Liver (tissue), 8 donors: ENCODE measurements at regions not wholly inside any gene's neighbourhood (a gene's known extent, or its start where the extent isn't known, plus 50 kb on each side); places are given as distances from the start of the nearest gene placed in this dataset.

Source experiments
- DNase-seq: peaks from one replicate; pipeline ENCODE4 v3.0.0-alpha.2; 2017; ENCODE audit warnings: low spot score
- H3K27ac ChIP-seq, 2 donors: one replicate each; pipeline ENCODE4 v1.7.0; 2013; ENCODE audit warnings: inconsistent platforms in 2 of 2, low read length in 2 of 2, control low read depth in 1 of 2, low read depth in 1 of 2, mild to moderate bottlenecking in 1 of 2
- H3K27me3 ChIP-seq, 4 donors: one replicate each; pipeline versions ENCODE4 v1.6.1 to v1.7.0; 2013; ENCODE audit warnings: low read length in 3 of 4, inconsistent platforms in 1 of 4, mild to moderate bottlenecking in 1 of 4, moderate library complexity in 1 of 4; ENCODE audit not compliant: control insufficient read depth in 4 of 4, insufficient read depth in 4 of 4
- H3K36me3 ChIP-seq, 4 donors: one replicate each; pipeline versions ENCODE4 v1.6.1 to v1.7.0; 2013; ENCODE audit warnings: low read length in 3 of 4, mild to moderate bottlenecking in 3 of 4, low read depth in 1 of 4, moderate library complexity in 1 of 4; ENCODE audit not compliant: control insufficient read depth in 4 of 4, insufficient read depth in 3 of 4
- H3K4me1 ChIP-seq, 4 donors: one replicate each; pipeline versions ENCODE4 v1.6.1 to v1.7.0; 2013; ENCODE audit warnings: low read length in 3 of 4, mild to moderate bottlenecking in 3 of 4, moderate library complexity in 1 of 4; ENCODE audit not compliant: control insufficient read depth in 4 of 4, insufficient read depth in 4 of 4
- H3K4me3 ChIP-seq, 3 donors: one replicate each; pipeline versions ENCODE4 v1.6.1 to v1.7.0; 2013; ENCODE audit warnings: low read length in 3 of 3, control low read depth in 1 of 3, low read depth in 1 of 3, mild to moderate bottlenecking in 1 of 3
- H3K9ac ChIP-seq, 2 donors: one replicate each; pipeline ENCODE4 v1.7.0; 2013; ENCODE audit warnings: low read length in 2 of 2, mild to moderate bottlenecking in 2 of 2, moderate library complexity in 2 of 2, control low read depth in 1 of 2, low read depth in 1 of 2
- H3K9me3 ChIP-seq, 4 donors: one replicate each; pipeline versions ENCODE4 v1.6.1 to v1.7.0; 2013; ENCODE audit warnings: low read length in 3 of 4; ENCODE audit not compliant: control insufficient read depth in 4 of 4
- EGR1 ChIP-seq, 2 donors: IDR thresholded peaks; 2 replicates each; pipeline ENCODE4 v1.6.1; 2016 to 2018; ENCODE audit warnings: antibody characterized with exemption in 2 of 2, low read depth in 2 of 2
- FOXA1 ChIP-seq: IDR thresholded peaks from 2 replicates; pipeline ENCODE4 v1.6.1; 2016; ENCODE audit warnings: antibody characterized with exemption
- GABPA ChIP-seq, 2 donors: IDR thresholded peaks in 1 of 2; conservative IDR thresholded peaks in 1 of 2; 2 replicates each; pipeline ENCODE4 v1.6.1; 2016; ENCODE audit warnings: antibody characterized with exemption in 2 of 2, mild to moderate bottlenecking in 1 of 2, moderate library complexity in 1 of 2
- HNF4A ChIP-seq, 2 donors: conservative IDR thresholded peaks; 2 replicates each; pipeline ENCODE4 v1.6.1; 2016; ENCODE audit warnings: antibody characterized with exemption in 2 of 2, mild to moderate bottlenecking in 2 of 2
- HNF4G ChIP-seq: IDR thresholded peaks from 2 replicates; pipeline ENCODE4 v1.6.1; 2016; ENCODE audit warnings: antibody characterized with exemption
- JUND ChIP-seq, 2 donors: IDR thresholded peaks; 2 replicates each; pipeline ENCODE4 v1.6.1; 2016; ENCODE audit warnings: antibody characterized with exemption in 2 of 2
- NR2F2 ChIP-seq: IDR thresholded peaks from 2 replicates; pipeline ENCODE4 v1.6.1; 2016; ENCODE audit warnings: antibody characterized with exemption
- RAD21 ChIP-seq, 2 donors: IDR thresholded peaks; 2 replicates each; pipeline ENCODE4 v1.6.1; 2016; ENCODE audit warnings: antibody characterized with exemption in 2 of 2, mild to moderate bottlenecking in 2 of 2
- SP1 ChIP-seq: IDR thresholded peaks from 2 replicates; pipeline ENCODE4 v1.6.1; 2018; ENCODE audit warnings: antibody characterized with exemption, mild to moderate bottlenecking
- TAF1 ChIP-seq: conservative IDR thresholded peaks from 2 replicates; pipeline ENCODE4 v1.6.1; 2016; ENCODE audit warnings: antibody characterized with exemption, mild to moderate bottlenecking
- YY1 ChIP-seq: IDR thresholded peaks from 2 replicates; pipeline ENCODE4 v1.6.1; 2016; ENCODE audit warnings: antibody characterized with exemption, mild to moderate bottlenecking
- WGBS: extraction: QIAGEN DNeasy Blood & Tissue Kit; methylation state at CpG from one replicate; pipeline ENCODE4 v1.1.7; 2013; 5-methylcytosine and 5-hydroxymethylcytosine counted together
- TF ChIP-seq, protein P1 (sequence below): IDR thresholded peaks from 2 replicates; pipeline ENCODE4 v1.6.1; 2016; ENCODE audit warnings: antibody characterized with exemption
- TF ChIP-seq, protein P2 (sequence below): fragments of 150-350 bp; IDR thresholded peaks from 2 replicates; pipeline ENCODE4 v1.5.1; 2017; ENCODE audit warnings: improper control_type of control experiment, low read depth, low read length; ENCODE audit not compliant: missing input control
- TF ChIP-seq, protein P3 (sequence below): IDR thresholded peaks from 2 replicates; pipeline ENCODE4 v1.6.1; 2016; ENCODE audit warnings: antibody characterized with exemption, mild to moderate bottlenecking
- TF ChIP-seq, protein P4 (sequence below): IDR thresholded peaks from 2 replicates; pipeline ENCODE4 v1.6.1; 2016; ENCODE audit warnings: antibody characterized with exemption
- TF ChIP-seq, protein P5 (sequence below): IDR thresholded peaks from 2 replicates; pipeline ENCODE4 v1.6.1; 2016; ENCODE audit warnings: antibody characterized with exemption
- donor health status: healthy.
- donor health status: healthy.
- donor health status: healthy.
- donor health status: healthy.
- donor health status: healthy.

DNA sequence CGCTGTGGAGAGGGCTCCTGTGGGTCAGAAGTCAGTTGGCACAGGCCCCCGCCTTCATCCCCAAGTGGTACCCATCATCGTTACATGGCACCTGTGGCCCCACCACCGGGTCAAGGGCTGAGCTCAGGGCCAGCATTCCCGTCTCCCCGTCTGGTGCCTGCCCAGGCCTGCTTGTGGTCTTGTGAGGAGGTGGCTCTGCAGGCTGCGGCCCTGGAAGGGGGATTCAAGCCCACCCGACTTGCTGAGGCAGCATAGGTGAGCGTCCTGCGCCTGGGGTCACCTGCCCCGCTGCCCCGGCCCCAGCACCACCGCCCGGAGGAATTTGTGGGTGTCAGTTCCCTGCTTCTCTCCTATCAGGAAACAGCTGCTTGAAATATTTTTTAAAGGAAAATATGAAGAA, 53.0 kb upstream of the EN2 start (continued):
- TF ChIP-seq, protein P1, sequence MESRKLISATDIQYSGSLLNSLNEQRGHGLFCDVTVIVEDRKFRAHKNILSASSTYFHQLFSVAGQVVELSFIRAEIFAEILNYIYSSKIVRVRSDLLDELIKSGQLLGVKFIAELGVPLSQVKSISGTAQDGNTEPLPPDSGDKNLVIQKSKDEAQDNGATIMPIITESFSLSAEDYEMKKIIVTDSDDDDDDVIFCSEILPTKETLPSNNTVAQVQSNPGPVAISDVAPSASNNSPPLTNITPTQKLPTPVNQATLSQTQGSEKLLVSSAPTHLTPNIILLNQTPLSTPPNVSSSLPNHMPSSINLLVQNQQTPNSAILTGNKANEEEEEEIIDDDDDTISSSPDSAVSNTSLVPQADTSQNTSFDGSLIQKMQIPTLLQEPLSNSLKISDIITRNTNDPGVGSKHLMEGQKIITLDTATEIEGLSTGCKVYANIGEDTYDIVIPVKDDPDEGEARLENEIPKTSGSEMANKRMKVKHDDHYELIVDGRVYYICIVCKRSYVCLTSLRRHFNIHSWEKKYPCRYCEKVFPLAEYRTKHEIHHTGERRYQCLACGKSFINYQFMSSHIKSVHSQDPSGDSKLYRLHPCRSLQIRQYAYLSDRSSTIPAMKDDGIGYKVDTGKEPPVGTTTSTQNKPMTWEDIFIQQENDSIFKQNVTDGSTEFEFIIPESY = no peak
- TF ChIP-seq RAD21 (IDR thresholded peaks at IDR 0.05) (no peak), TAF1 (no peak)
- TF ChIP-seq, protein P2, sequence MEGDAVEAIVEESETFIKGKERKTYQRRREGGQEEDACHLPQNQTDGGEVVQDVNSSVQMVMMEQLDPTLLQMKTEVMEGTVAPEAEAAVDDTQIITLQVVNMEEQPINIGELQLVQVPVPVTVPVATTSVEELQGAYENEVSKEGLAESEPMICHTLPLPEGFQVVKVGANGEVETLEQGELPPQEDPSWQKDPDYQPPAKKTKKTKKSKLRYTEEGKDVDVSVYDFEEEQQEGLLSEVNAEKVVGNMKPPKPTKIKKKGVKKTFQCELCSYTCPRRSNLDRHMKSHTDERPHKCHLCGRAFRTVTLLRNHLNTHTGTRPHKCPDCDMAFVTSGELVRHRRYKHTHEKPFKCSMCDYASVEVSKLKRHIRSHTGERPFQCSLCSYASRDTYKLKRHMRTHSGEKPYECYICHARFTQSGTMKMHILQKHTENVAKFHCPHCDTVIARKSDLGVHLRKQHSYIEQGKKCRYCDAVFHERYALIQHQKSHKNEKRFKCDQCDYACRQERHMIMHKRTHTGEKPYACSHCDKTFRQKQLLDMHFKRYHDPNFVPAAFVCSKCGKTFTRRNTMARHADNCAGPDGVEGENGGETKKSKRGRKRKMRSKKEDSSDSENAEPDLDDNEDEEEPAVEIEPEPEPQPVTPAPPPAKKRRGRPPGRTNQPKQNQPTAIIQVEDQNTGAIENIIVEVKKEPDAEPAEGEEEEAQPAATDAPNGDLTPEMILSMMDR = no peak

DNA sequence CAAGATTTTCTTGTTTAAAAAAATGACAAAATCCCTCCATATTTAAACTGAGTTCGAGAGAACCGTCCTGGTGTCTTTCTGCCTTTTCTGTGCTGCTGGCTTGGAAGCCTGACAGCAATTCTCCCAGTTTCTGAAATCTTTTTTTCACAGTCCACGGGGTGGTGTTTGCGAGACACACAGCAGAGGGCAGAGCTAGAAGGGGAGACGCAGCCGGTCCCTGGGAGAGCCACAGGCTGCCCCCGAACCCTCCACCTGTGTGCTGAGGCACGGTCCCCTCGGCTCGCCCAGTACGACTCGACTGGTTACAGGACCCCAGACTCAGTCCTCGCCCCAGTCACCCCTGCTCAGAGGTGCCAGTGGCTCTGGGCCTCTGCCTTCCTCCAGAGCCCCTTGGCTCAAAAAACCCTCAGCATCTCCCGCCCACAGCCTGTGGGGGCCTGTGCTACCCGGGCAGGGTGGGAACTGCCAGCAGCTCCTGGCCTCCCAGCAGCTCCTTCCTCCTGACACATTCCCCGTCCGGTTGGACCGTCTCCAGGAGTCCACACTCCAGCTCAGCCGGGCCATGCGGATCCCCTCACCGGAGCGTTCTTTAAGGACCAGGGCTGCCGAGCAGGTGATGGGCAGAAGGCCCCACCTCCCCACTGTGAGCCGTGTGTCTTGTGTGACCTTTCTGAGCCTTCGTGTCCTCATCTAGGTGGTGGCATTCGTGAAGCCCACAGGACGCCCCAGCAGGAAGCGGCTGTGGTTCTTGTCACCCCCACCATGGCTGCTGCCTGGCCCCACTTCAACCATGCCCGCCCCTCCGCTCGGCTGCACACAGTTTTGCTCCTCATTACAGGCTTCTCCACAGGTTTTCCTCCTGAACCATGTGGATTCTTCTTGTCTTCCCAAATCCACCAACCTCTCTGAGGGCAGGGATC, 52.3 kb upstream of the EN2 start:
- Histone ChIP-seq H3K27ac (no peak overlapping the region), H3K36me3 (no peaks in the 10 kb centered on the region), H3K9me3 (peaks cover 0 to 2% (median 0%) of the 10 kb centered on the region in 4 donors), H3K4me3 (no peak overlapping the region), H3K27me3 (peaks cover 0 to 2% (median 2%) of the 10 kb centered on the region in 4 donors), H3K9ac (no peak overlapping the region), H3K4me1 (peaks cover 0 to 7% (median 0%) of the 10 kb centered on the region in 4 donors)
- TF ChIP-seq RAD21 (IDR thresholded peaks at IDR 0.05) (peak in 1 of 2 donors; percentile 30), YY1 (no peak)
- 35% methylated on average over 31 of the region's 31 CpGs for WGBS
- no peak for DNase-seq

DNA sequence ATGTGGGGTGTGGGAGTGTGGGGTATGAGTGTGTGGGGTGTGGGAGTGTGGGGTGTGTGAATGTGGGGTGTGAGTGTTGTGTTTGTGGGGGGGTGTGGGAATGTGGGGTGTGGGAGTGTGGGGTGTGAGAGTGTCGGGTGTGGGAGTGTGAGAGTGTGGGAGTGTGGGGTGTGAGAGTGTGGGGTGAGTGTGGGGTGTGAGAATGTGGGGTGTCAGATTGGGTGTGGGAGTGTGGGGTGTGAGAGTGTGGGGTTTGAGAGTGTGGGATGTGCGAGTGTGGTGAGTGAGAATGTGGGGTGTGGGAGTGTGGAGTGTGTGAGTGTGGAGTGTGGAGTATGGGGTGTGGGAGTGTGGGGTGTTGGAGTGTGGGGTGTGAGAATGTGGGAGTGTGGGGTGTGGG, 50.1 kb upstream of the EN2 start:
- DNase-seq = no peak
- Histone ChIP-seq H3K36me3 (no peaks in the 10 kb centered on the region), H3K27me3 (peaks cover 0 to 9% (median 2%) of the 10 kb centered on the region in 4 donors), H3K4me1 (peaks cover 0 to 7% (median 0%) of the 10 kb centered on the region in 4 donors), H3K9ac (no peak overlapping the region), H3K9me3 (no peaks in the 10 kb centered on the region), H3K27ac (no peak overlapping the region), H3K4me3 (no peak overlapping the region)
- 88% methylated on average over 2 of the region's 2 CpGs for WGBS
- TF ChIP-seq JUND (IDR thresholded peaks at IDR 0.05) = no peak
- no peak for TF ChIP-seq NR2F2
- TF ChIP-seq, protein P1 = no peak
- TF ChIP-seq GABPA (IDR thresholded peaks at IDR 0.05 in 1 of 2, conservative IDR thresholded peaks at IDR 0.05 in 1 of 2) = no peak
- TF ChIP-seq, protein P3, sequence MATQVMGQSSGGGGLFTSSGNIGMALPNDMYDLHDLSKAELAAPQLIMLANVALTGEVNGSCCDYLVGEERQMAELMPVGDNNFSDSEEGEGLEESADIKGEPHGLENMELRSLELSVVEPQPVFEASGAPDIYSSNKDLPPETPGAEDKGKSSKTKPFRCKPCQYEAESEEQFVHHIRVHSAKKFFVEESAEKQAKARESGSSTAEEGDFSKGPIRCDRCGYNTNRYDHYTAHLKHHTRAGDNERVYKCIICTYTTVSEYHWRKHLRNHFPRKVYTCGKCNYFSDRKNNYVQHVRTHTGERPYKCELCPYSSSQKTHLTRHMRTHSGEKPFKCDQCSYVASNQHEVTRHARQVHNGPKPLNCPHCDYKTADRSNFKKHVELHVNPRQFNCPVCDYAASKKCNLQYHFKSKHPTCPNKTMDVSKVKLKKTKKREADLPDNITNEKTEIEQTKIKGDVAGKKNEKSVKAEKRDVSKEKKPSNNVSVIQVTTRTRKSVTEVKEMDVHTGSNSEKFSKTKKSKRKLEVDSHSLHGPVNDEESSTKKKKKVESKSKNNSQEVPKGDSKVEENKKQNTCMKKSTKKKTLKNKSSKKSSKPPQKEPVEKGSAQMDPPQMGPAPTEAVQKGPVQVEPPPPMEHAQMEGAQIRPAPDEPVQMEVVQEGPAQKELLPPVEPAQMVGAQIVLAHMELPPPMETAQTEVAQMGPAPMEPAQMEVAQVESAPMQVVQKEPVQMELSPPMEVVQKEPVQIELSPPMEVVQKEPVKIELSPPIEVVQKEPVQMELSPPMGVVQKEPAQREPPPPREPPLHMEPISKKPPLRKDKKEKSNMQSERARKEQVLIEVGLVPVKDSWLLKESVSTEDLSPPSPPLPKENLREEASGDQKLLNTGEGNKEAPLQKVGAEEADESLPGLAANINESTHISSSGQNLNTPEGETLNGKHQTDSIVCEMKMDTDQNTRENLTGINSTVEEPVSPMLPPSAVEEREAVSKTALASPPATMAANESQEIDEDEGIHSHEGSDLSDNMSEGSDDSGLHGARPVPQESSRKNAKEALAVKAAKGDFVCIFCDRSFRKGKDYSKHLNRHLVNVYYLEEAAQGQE = no peak
- TF ChIP-seq SP1 = no peak
- TF ChIP-seq, protein P4, sequence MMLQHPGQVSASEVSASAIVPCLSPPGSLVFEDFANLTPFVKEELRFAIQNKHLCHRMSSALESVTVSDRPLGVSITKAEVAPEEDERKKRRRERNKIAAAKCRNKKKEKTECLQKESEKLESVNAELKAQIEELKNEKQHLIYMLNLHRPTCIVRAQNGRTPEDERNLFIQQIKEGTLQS = no peak
- no peak for TF ChIP-seq TAF1
- no peak for TF ChIP-seq HNF4G
- TF ChIP-seq RAD21 (IDR thresholded peaks at IDR 0.05) = no peak
- TF ChIP-seq EGR1 (IDR thresholded peaks at IDR 0.05; ENCODE audit: low read depth in 2 of 2) = no peak
- TF ChIP-seq FOXA1 = no peak
- TF ChIP-seq HNF4A (conservative IDR thresholded peaks at IDR 0.05) = no peak
- TF ChIP-seq, protein P5, sequence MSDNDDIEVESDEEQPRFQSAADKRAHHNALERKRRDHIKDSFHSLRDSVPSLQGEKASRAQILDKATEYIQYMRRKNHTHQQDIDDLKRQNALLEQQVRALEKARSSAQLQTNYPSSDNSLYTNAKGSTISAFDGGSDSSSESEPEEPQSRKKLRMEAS = no peak
- TF ChIP-seq, protein P2 = no peak
- no peak for TF ChIP-seq YY1
